GM19240 (cell line): ENCODE measurements at regions not wholly inside any gene's neighbourhood (a gene's known extent, or its start where the extent isn't known, plus 50 kb on each side); places are given as distances from the start of the nearest gene placed in this dataset.

ENCODE experiments used
- DNase-seq: peaks from one replicate; pipeline ENCODE4 v3.0.0; 2011; ENCODE audit warnings: low spot score; ENCODE audit not compliant: insufficient read length

DNA sequence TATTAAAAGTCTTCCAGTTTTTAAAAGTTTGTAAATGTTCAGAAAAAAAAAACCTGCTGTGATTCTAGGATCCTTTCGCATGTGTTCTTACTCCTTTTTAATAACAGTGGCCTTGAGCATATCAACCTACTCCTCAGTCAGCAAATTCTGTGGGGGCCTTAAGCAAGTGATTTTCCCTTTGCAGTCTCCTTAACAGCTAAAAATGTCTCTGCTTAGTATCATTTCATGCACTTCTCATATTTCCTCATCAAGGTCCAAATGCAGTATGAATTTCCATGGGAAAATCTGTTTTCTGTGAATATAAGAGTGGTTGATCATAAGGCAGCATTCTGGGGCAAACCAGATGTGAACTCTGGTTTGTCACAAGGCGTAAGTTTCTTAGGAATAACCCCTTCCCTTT lies 2175.1 kb upstream of the PIK3C3 start:
- no peak for DNase-seq

DNA sequence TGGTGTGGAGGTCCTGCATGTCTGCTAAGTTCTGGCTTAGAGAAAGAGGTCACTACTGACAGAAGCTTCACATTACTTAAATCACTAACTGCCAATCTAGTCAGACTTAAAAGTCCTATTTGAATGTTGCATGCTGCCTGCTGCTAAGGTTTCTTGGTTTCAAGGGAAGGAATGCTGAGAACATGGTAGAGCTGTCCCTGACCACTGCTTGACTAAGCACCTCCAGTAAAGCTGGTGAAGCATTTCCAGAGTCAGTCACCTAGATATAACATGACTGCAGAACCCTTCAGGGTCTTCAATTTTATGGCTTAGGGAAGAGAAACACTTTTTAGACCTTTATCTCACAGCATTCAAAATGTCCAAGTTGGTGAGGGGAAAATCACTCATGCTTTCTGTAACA lies 2178.3 kb upstream of the PIK3C3 start:
- DNase-seq, result no peak

- DNase-seq, result no peak
Observed at GRCh38 chr18:39774957-39775598, 2180.0 kb upstream of the PIK3C3 start.

GRCh38 chr18:39773646-39774045 lies 2181.4 kb upstream of the PIK3C3 start:
- no peak for DNase-seq

GRCh38 chr18:39772155-39772919 lies 2182.7 kb upstream of the PIK3C3 start:
- DNase-seq, result no peak

GRCh38 chr18:39770399-39770798 lies 2184.6 kb upstream of the PIK3C3 start:
- DNase-seq, result no peak

DNA sequence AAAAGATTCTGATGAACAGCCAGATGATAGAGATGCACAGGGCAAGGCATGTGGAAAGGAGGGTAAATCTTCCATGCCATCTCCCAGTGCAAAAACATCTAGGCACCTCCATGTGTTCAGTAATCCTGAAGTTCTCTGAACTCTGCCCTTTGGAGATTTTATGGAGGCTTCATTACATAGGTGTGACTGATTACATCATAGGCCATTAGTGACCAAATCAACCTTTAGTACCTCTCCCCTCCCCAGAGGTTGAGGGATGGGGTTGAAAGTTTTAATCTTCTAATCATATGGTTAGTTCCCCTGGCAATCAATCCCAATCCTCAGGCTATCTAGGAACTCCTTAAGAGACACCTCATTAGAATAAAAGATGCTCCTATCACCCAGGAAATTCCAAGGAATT lies 2190.2 kb upstream of the PIK3C3 start:
- DNase-seq, result no peak

DNA sequence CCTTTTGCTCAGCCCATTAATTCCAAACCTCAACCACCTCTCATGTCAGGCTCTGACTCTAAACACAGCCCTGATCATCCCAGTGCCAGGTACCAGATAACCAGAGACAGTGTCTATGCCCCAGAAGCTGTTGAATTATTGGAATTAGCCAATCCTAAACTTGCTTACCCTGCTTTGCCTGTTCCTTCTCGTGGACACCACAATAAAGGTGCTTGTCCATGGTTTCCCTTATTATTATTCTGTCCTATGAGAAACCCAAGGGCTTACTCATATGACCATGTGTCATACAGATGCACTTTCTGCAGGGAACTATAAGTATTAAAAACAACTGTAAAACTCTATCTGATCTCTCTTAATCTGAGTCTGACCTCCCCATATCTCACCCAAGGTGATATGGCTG lies 2193.8 kb upstream of the PIK3C3 start:
- DNase-seq, result no peak

DNA sequence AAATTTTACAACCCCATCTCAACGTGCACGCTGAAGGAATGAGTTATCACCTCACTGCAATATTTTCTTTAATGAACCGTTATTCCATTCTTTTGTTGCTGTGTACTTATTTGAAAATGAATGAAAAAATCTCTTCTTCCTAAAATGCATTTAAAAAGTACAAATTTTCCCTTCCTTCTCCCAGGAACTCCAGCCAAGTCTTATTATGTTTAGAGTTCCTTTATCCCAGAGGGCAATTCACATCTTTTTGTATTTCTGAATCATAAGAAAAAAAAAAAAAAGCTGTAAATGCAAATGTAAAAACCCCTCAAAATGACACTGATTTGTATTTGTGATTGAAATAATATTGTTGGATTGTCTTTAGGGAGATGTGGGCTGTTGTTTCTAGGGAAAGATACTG lies 2194.3 kb upstream of the CELF4 start:
- DNase-seq, result no peak

- DNase-seq, result no peak
Observed at GRCh38 chr18:39753178-39753577, 2187.6 kb upstream of the CELF4 start.

DNA sequence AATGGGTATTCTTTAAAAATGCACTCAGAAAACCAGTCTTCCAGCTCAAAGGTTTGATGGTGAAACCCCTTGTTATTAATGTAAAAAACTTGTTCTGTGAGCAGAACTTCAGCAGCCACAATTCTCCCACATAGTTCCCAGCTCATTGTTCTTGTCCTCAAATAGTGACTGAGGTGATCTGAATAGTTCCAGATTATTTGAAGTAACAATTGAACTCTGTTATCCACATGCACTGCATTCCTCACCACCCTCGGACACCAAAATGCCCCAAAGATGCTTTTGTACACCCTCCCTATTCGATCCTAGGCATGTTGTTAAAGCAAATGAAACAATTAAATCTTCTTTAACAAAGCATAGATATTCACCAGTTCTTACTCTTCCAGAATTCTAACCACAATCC lies 2186.8 kb upstream of the CELF4 start:
- no peak for DNase-seq

- no peak for DNase-seq
Observed at GRCh38 chr18:39751921-39752320, 2186.3 kb upstream of the CELF4 start.

- DNase-seq, result no peak
Observed at GRCh38 chr18:39751161-39751560, 2185.6 kb upstream of the CELF4 start.

DNA sequence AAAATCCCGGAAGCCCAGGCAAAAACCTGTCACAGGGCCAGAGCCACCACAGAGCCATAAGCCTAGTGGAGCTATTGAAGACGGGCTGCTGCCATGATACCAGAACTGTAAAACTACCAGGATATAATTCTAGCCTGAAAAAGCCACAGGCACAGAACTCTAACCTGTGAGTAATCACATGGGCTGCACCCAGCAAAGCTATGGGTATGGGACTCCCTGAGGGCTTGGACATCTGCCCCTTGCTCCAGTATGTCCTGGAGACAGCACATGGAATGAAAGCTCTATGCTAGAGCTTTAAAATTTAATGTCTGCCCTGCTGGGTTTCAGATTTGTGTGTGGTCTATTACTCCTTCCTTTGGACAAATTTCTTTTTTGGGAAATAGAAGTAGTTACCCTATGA lies 2183.6 kb upstream of the CELF4 start:
- no peak for DNase-seq

DNA sequence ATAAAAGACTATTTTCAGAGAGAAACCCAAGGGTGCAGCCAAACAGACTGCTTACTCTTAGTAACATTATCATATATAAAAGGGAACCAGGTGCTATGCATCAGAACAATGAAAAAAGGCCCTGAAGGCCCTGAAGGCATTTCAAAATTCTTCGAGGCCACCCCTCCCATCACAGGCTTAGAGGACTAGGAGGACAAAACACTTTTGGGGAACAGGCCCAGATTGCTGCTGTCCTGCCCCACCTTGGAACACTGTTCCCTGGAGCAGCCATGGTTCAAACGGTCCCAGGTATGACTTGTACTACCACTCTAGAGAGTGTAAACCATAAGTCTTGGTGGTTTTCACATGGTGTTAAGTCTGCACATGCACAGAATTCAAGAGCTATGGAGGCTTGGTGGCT lies 2183.1 kb upstream of the CELF4 start:
- no peak for DNase-seq

DNA sequence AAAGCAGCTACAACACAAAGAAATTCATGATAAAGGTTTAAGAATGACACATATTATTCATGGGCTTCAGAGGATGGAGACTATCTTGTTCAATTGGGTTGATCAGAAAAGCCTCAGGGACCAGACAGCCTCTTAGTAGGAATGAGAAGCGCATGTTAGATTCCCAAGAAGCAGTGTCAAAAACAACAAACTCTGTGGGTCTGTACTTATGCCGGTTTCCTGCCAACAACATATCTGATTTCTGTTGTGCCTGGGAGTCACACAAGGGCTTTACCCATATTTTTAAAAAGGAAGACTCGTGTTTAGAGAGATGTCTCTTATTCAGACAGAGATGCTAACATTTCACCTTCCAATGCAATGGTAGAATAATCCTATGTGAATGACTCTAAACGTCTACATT lies 2180.6 kb upstream of the CELF4 start:
- DNase-seq, result no peak

- DNase-seq, result no peak
Observed at GRCh38 chr18:39743463-39743862, 2177.9 kb upstream of the CELF4 start.

- DNase-seq, result no peak
Observed at GRCh38 chr18:39741755-39742466, 2176.3 kb upstream of the CELF4 start.

DNA sequence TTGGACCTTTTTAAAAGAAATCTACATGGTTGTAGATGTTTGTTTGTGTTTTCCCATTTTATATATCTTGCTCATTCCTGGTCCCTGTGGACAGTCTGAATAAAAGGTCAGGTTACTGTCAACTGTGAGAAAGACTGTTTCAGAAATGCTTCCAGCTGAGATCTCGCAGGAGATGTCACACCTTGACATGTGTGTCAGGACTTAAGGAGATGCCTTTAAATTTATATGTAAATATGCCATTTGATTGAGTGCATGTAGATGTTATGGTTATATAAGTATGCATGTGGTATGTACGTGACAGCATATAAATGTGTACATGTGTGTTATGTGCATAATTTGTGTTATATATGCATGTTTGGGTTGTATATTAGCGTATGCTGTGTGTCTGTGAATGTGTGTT lies 2172.3 kb upstream of the CELF4 start:
- DNase-seq, result no peak

DNA sequence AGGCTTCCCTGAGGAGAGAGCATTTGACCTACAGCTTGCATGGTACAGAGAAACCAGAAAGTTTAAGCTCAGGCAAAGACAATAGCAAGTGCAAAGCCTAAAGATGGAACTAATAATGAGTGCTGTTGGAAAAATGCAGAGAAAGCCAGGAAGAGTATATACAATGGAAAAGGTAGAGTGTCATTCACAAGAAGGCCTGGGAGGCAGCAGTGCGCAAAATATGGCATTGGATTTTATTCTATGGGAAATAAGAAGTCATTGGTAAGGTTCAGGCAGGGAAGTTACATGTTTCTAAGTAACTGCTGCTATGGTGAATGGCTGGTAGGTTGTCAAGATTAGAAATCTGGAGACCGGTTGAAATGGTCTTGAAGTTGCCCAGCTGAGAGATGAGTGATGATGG lies 2167.3 kb upstream of the CELF4 start:
- no peak for DNase-seq

DNA sequence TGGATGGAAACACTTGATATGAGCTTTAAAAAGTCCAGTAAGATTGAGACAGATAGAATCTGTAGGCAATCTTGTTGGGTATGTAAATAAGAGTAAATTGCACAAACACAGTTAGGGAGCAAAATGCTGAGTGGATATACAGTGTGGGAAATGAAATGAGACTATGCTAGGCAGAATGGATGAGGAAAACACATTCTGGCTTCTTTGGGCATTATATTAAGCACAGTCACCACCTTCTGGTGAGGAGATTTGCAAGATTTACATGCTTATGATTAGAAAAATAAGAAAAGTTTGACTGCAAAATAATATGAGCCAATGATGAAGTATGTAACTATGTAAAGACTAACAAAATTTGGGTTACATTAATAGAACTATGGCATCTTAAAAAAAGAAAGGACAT lies 2165.0 kb upstream of the CELF4 start:
- DNase-seq, result no peak

DNA sequence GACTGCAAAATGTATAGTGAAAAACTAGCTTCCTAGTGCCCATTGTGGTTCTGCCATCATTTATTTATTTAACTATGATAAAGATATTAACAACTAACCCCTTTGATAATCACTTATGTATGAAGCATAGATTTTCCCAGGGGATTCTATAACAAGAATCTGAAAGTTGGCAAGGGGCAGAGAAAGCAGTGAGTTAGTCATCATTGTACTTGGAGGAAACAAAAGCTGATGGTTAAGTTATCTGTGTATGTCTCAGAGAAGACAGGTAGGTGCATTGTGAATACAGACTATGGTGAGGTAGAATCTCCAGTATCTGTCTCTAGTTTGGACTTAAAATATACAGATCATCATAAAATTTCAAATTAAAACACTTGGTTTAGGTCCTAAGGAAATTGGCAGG lies 2159.1 kb upstream of the CELF4 start:
- no peak for DNase-seq

DNA sequence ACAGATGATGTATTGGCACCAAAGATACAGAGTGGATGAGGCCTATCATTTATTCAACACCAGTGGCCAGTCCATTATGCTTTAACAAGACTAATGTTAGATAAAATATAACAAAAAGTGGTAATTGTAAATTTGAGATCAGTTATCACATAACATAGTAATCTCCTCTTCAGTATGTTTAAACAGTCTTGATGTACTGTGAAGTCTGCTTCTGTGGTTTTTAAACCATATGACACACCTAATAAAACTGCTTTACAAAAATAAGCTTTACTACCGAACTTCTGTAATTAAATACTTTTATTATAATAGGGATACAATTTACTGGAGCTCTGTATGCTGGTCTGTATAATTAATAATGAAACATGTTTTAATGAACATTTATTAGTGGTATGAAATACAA lies 2156.1 kb upstream of the CELF4 start:
- no peak for DNase-seq
